Small intestine (tissue), 7 donors: ENCODE measurements at regions not wholly inside any gene's neighbourhood (a gene's known extent, or its start where the extent isn't known, plus 50 kb on each side); places are given as distances from the start of the nearest gene placed in this dataset.
"Not testable (repeated sequence)": the region's sequence is repeated elsewhere in the genome, so short reads cannot be mapped to it uniquely, and the experiment has no call there.

ENCODE experiments used
- DNase-seq, 2 donors: peaks; one replicate each; pipeline versions ENCODE4 v3.0.0 to v3.0.0-alpha.2; 2013
- FAIRE-seq: peaks from 2 replicates; lab custom pipeline; 2012; peaks lifted over from hg19 to GRCh38; lab: Jason Lieb, UNC
- H3K27ac ChIP-seq, 3 donors: one replicate each; pipeline ENCODE4 v1.5.1; 2013; ENCODE audit warnings: low read length in 2 of 3, mild to moderate bottlenecking in 2 of 3, control low read depth in 1 of 3, inconsistent platforms in 1 of 3, low read depth in 1 of 3, moderate library complexity in 1 of 3
- H3K27me3 ChIP-seq, 3 donors: one replicate each; pipeline ENCODE4 v1.6.1; 2013; ENCODE audit warnings: low read length in 3 of 3, inconsistent platforms in 1 of 3; ENCODE audit not compliant: control insufficient read depth in 3 of 3, insufficient read depth in 3 of 3
- H3K36me3 ChIP-seq, 3 donors: one replicate each; pipeline ENCODE4 v1.6.1; 2013; ENCODE audit warnings: low read length in 3 of 3, inconsistent platforms in 1 of 3, low read depth in 1 of 3, mild to moderate bottlenecking in 1 of 3, moderate library complexity in 1 of 3; ENCODE audit not compliant: control insufficient read depth in 3 of 3, insufficient read depth in 2 of 3
- H3K4me1 ChIP-seq, 3 donors: one replicate each; pipeline ENCODE4 v1.6.1; 2013; ENCODE audit warnings: low read length in 2 of 3, inconsistent platforms in 1 of 3, low read depth in 1 of 3, mild to moderate bottlenecking in 1 of 3, moderate library complexity in 1 of 3; ENCODE audit not compliant: control insufficient read depth in 3 of 3, insufficient read depth in 2 of 3
- H3K4me3 ChIP-seq, 3 donors: one replicate each; pipeline ENCODE4 v1.5.1; 2013; ENCODE audit warnings: low read length in 3 of 3, control low read depth in 1 of 3, inconsistent platforms in 1 of 3, low read depth in 1 of 3, mild to moderate bottlenecking in 1 of 3, moderate library complexity in 1 of 3
- H3K9me3 ChIP-seq, 2 donors: one replicate each; pipeline ENCODE4 v1.6.1; 2013; ENCODE audit warnings: low read depth in 1 of 2, low read length in 1 of 2; ENCODE audit not compliant: control insufficient read depth in 2 of 2, insufficient read depth in 1 of 2
- WGBS, 3 donors: extraction: QIAGEN DNeasy Blood & Tissue Kit; methylation state at CpG; one replicate each; pipeline ENCODE4 v1.1.7; 2013; 5-methylcytosine and 5-hydroxymethylcytosine counted together
- donor health status: healthy with polysubstance abuse.
- donor health status: control.
- donor health status: control.
- donor health status: Bipolar disorder and iron deficiency.
- donor health status: healthy.

DNA sequence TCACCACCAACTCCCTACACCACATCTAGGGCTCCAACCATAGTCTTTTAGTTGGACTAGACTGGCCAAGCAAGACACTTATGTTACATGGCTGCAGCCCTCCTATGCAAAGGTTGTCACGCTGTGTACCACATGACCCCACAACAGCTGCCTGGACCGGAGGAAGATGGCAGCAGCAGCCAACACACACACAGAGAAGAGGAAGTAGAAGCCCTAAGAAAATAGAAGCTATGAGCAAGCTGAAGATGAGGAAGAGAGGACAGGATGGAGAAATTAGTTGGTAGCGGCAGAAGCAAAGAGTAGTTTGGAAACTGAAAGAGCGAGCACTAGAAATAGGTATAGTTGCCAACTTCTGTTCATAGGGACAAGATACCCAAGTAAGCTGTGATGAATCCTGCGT lies 60.8 kb upstream of the RALGPS2 start:
- H3K27ac ChIP-seq, result no peak overlapping the region
- no peak overlapping the region for H3K4me3 ChIP-seq
- no peaks in the 10 kb centered on the region for H3K4me1 ChIP-seq
- no peaks in the 10 kb centered on the region for H3K9me3 ChIP-seq
- H3K27me3 ChIP-seq, result no peaks in the 10 kb centered on the region
- DNase-seq (no peak), FAIRE-seq (no peak)
- 76 to 87% (median 77%) methylated on average over 5 of the region's 5 CpGs for WGBS, 3 donors
- H3K36me3 ChIP-seq, result no peaks in the 10 kb centered on the region

DNA sequence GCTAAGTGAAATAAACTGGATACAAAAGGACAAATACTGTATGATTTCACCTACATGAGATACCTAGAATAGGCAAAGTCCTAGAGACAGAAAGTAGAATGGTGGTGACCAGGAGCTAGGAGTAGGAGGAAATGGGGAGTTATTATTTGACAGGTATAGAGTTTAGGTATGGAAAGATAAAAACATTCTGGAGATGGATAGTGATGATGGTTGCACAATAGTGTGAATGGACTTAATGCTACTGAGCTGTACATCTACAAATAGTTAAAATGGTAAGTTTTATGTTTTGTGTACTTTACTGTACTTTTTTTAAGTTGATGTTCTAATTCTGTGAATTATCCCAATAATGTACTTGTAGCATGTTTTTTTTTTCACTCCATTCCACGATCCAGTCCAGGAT lies 59.5 kb upstream of the RALGPS2 start:
- WGBS, 3 donors, result 72 to 78% (median 78%) methylated on average over 1 of the region's 1 CpG

DNA sequence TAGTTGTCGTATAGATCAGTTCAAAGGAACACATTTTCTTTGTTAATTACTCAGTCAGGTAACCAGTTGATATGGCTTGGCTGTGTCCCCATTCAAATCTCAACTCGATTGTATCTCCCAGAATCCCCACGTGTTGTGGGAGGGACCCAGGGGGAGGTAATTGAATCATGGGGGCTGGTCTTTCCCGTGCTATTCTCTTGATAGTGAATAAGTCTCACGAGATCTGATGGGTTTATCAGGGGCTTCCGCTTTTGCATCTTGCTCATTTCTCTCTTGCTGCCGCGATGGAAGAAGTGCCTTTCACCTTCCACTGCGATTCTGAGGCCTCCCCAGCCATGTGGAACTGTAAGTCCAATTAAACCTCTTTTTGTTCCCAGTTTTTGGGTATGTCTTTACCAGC lies 58.2 kb upstream of the RALGPS2 start:
- not testable (repeated sequence) for H3K27ac ChIP-seq, H3K9me3 ChIP-seq, FAIRE-seq, H3K4me1 ChIP-seq, DNase-seq, H3K27me3 ChIP-seq, H3K36me3 ChIP-seq, H3K4me3 ChIP-seq
- WGBS, 3 donors, result 68 to 83% (median 74%) methylated on average over 9 of the region's 9 CpGs

More for the DNA sequence above, 59.5 kb upstream of the RALGPS2 start:
- H3K36me3 ChIP-seq, result no peaks in the 10 kb centered on the region
- no peak overlapping the region for H3K4me3 ChIP-seq
- no peak for FAIRE-seq
- DNase-seq, result no peak
- no peaks in the 10 kb centered on the region for H3K4me1 ChIP-seq
- no peaks in the 10 kb centered on the region for H3K27me3 ChIP-seq
- H3K27ac ChIP-seq, result no peak overlapping the region
- no peaks in the 10 kb centered on the region for H3K9me3 ChIP-seq

DNA sequence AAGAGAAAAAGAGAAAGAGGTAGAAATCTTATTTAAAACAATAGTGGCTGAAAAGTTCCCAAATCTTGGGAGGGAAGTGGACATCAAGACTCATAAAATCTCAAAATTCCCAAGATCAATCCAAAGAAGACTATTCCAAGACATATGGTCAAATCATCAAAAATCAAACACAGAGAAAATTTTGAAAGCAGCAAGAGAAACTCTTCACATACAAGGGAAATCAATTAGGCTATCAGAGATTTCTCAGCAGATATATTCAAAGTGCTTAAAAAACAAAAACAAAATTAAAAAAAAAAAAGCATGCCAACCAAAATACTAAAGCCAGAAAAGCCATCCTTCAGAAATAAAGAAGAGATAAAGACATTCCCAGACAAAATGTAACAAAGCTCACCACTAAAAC lies 52.6 kb upstream of the RALGPS2 start:
- no peaks in the 10 kb centered on the region for H3K4me1 ChIP-seq
- peaks cover 0 to 14% of the 10 kb centered on the region in 2 donors for H3K9me3 ChIP-seq
- FAIRE-seq (no peak), DNase-seq (no peak)
- H3K27me3 ChIP-seq, result no peaks in the 10 kb centered on the region
- no peak overlapping the region for H3K27ac ChIP-seq
- no peak overlapping the region for H3K4me3 ChIP-seq
- no peaks in the 10 kb centered on the region for H3K36me3 ChIP-seq

DNA sequence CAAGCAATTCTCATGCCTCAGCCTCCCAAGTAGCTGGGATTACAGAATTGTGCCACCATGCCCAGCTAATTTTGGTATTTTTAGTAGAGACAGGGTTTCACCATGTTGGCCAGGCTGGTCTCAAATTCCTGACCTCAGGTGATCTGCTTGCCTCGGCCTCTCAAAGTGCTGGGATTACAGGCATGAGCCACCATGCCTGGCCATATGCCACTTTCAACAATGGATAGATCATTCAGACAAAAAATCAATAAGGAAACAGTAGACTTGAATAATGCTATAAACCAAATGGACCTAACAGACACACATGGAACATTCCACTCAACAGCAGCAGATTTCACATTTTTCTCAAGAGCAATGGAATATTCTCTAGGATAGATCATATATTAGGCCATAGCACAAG lies 50.5 kb upstream of the RALGPS2 start:
- DNase-seq, H3K36me3 ChIP-seq, H3K27me3 ChIP-seq, H3K4me1 ChIP-seq, H3K27ac ChIP-seq, H3K4me3 ChIP-seq, FAIRE-seq: not testable (repeated sequence)
- 72 to 81% (median 73%) methylated on average over 1 of the region's 1 CpG for WGBS, 3 donors
- H3K9me3 ChIP-seq, result peaks cover 0 to 14% of the 10 kb centered on the region in 2 donors
